Esophagus squamous epithelium (tissue), 5 donors: ENCODE measurements at regions not wholly inside any gene's neighbourhood (a gene's known extent, or its start where the extent isn't known, plus 50 kb on each side); places are given as distances from the start of the nearest gene placed in this dataset.
"Not testable (repeated sequence)": the region's sequence is repeated elsewhere in the genome, so short reads cannot be mapped to it uniquely, and the experiment has no call there.

Source experiments
- DNase-seq: peaks from one replicate; lab custom pipeline; 2025; lab: John Stamatoyannopoulos, UW
- H3K27ac ChIP-seq, 4 donors: fragments of 200-600 bp; sonication (generic); one replicate each; pipeline ENCODE4 v1.5.1; 2016 to 2019; ENCODE audit warnings: mild to moderate bottlenecking in 1 of 4
- H3K27me3 ChIP-seq, 4 donors: fragments of 200-600 bp; sonication (generic); 1 replicate in 3 of 4; 2 replicates in 1 of 4; pipeline versions ENCODE4 v1.5.1 to v1.6.0; 2017 to 2021; ENCODE audit warnings: antibody characterized with exemption in 1 of 4
- H3K36me3 ChIP-seq, 3 donors: fragments of 200-600 bp; sonication (generic); one replicate each; pipeline ENCODE4 v1.5.1; 2016 to 2019
- H3K4me1 ChIP-seq, 3 donors: fragments of 200-600 bp; sonication (generic); one replicate each; pipeline ENCODE4 v1.5.1; 2017 to 2019
- H3K4me3 ChIP-seq, 4 donors: fragments of 200-600 bp; sonication (generic); 1 replicate in 3 of 4; 2 replicates in 1 of 4; pipeline ENCODE4 v1.5.1; 2016 to 2019; ENCODE audit warnings: mild to moderate bottlenecking in 2 of 4, moderate library complexity in 1 of 4
- H3K9me3 ChIP-seq, 3 donors: fragments of 200-600 bp; sonication (generic); one replicate each; pipeline ENCODE4 v1.5.1; 2016 to 2019
- POLR2A ChIP-seq, 4 donors: fragments of 450-650 bp; IDR thresholded peaks; one replicate each; pipeline ENCODE4 v1.6.1; 2017; ENCODE audit warnings: antibody characterized with exemption in 4 of 4, mild to moderate bottlenecking in 4 of 4, moderate library complexity in 3 of 4
- WGBS, 2 donors: methylation state at CpG; one replicate each; pipeline ENCODE4 v1.1.5; 2018; 5-methylcytosine and 5-hydroxymethylcytosine counted together
- intact Hi-C: fragments of 100-400 bp; cut with DNase I; formaldehyde crosslinking; loops from one replicate; pipeline ENCODE4 v1.15.0; 2022
- TF ChIP-seq, protein P1 (sequence below), 6 experiments: fragments of 450-650 bp in 4 of 6; fragments of 200-600 bp in 2 of 6; sonication (generic) in 2 of 6; IDR thresholded peaks; one replicate each; pipeline ENCODE4 v1.5.1; 2016 to 2019; ENCODE audit warnings: antibody characterized with exemption in 6 of 6, mild to moderate bottlenecking in 4 of 6, moderate library complexity in 4 of 6
- donor health status: DM: yes; HTN: yes; CAD: no.

DNA sequence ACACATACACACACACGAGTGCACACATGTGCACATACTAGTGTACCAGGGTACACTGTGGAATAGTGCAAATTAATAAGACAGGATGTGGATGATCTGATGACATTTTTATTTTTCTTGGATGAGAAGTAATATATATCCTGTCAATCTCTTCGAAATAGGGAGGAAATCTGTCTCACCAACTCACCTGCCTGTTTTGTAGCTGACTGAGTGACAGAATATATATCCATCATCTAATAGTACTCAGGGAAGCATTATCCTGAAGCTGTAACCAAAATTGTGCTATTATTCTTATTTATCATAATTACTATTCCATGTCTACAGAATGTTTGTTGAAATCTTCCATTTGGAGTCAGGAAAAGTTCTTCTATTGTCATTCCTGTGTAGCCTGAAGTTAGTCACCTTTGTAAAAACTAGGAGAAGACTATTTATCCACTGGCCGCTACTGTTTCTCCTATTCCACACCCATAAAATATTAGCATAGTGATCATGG lies 888.0 kb downstream of the TRAM1L1 start:
- intact Hi-C loops: no loop called here
- whole genome bisulfite sequencing, 2 donors: 62 to 67% methylated on average over 3 of the region's 3 CpGs

DNA sequence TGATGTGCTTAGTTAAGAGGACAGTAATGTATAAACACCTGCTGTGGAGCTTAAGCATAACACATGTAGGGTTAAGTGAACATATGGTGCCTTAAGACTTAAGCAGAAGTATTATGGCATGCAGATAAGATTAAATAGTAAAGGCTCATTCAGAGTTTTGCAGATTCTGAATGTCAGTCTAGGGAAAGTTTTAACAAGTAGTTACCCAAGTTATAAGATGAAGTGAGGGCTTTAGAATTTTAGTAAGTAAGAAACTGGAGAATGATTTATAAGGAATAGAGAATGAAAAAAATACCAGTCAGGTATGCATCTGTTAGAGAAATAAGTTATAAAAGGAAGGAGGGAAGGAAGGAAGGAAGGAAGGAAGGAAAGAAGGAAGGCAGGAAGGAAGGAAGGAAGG lies 902.1 kb downstream of the TRAM1L1 start:
- Histone ChIP-seq H3K9me3 (no peaks in the 10 kb centered on the region), H3K27me3 (no peaks in the 10 kb centered on the region), H3K27ac (no peak overlapping the region), H3K4me3 (no peak overlapping the region), H3K36me3 (no peaks in the 10 kb centered on the region), H3K4me1 (no peaks in the 10 kb centered on the region)
- DNase-seq: no peak
- intact Hi-C loops: no loop called here
- TF ChIP-seq, protein P1, sequence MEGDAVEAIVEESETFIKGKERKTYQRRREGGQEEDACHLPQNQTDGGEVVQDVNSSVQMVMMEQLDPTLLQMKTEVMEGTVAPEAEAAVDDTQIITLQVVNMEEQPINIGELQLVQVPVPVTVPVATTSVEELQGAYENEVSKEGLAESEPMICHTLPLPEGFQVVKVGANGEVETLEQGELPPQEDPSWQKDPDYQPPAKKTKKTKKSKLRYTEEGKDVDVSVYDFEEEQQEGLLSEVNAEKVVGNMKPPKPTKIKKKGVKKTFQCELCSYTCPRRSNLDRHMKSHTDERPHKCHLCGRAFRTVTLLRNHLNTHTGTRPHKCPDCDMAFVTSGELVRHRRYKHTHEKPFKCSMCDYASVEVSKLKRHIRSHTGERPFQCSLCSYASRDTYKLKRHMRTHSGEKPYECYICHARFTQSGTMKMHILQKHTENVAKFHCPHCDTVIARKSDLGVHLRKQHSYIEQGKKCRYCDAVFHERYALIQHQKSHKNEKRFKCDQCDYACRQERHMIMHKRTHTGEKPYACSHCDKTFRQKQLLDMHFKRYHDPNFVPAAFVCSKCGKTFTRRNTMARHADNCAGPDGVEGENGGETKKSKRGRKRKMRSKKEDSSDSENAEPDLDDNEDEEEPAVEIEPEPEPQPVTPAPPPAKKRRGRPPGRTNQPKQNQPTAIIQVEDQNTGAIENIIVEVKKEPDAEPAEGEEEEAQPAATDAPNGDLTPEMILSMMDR (IDR thresholded peaks at IDR 0.05): no peak
- TF ChIP-seq POLR2A (IDR thresholded peaks at IDR 0.05): no peak

More for the DNA sequence above, 888.0 kb downstream of the TRAM1L1 start:
- Histone ChIP-seq H3K27me3 (no peaks in the 10 kb centered on the region), H3K27ac (no peak overlapping the region), H3K36me3 (no peaks in the 10 kb centered on the region), H3K4me1 (no peaks in the 10 kb centered on the region), H3K9me3 (no peaks in the 10 kb centered on the region), H3K4me3 (no peak overlapping the region)
- no peak for DNase-seq
- TF ChIP-seq, protein P1 (IDR thresholded peaks at IDR 0.05): no peak
- TF ChIP-seq POLR2A (IDR thresholded peaks at IDR 0.05): no peak

DNA sequence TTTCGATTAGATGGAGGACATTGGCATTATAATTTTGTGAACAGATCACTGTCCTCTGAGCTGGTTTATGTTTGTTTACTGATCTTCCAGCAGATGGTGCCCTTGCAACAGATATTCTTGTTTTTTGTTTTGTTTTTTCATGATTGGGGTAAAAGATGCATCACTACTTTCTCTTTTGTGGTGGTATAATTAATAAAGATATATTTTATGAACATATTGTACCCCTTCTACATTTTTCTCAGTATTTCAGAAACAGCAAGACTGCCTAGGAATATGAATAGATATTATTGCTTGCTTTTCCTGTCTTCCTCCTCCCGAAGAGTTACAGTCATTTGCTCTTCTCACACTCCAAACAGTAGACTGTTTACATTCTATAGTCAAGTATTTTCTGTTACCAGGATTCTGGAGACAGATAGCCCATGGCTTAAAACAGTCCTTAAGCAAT lies 905.2 kb downstream of the TRAM1L1 start:
- Histone ChIP-seq H3K9me3 (no peaks in the 10 kb centered on the region), H3K4me1 (no peaks in the 10 kb centered on the region), H3K27me3 (no peaks in the 10 kb centered on the region), H3K4me3 (no peak overlapping the region), H3K36me3 (no peaks in the 10 kb centered on the region), H3K27ac (no peak overlapping the region)
- WGBS, 2 donors: 7 to 14% methylated on average over 2 of the region's 2 CpGs
- intact Hi-C loops: no loop called here
- DNase-seq: no peak
- TF ChIP-seq POLR2A (IDR thresholded peaks at IDR 0.05): no peak
- TF ChIP-seq, protein P1 (IDR thresholded peaks at IDR 0.05): peak in 2 of 6 experiments; percentile 7 to 32

DNA sequence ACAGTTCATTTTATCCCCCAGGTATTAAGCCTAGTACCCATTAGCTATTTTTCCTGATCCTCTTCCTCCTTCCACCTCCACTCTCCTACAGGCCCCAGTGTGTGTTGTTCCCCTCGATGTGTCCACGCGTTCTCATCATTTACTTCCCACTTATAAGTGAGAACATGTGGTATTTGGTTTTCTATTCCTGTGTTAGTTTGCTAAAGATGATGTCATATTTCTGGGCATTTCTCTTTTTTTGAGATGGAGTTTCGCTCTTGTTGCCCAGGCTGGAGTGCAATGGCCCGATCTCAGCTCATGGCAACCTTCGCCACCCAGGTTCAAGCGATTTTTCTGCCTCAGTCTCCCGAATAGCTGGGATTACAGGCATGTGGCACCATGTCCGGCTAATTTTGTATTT lies 934.0 kb downstream of the TRAM1L1 start:
- H3K27me3 ChIP-seq, H3K9me3 ChIP-seq, H3K4me1 ChIP-seq, DNase-seq, H3K36me3 ChIP-seq, H3K27ac ChIP-seq, intact Hi-C loops, H3K4me3 ChIP-seq: not testable (repeated sequence)
- WGBS, 2 donors: 88 to 89% methylated on average over 9 of the region's 9 CpGs

DNA sequence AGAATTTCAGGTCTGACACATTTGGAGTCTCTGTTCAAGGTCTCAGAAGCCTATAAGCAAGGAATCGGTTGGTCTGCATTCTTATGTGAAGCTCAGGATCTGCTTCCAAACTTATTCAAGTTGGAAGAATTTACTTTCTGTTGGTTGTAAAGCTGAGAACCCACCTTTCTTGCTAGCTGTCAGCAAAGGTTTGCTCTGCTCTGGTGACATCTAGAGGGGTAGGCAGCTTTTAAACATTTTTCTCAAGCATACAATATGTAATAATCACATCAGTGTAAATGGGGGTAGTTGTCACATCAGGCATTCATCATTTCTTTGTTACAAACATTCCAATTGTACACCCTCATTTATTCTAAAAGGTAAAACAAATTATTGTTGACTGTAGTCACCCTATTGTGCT lies 935.2 kb downstream of the TRAM1L1 start:
- H3K27me3 ChIP-seq: no peaks in the 10 kb centered on the region
- H3K4me3 ChIP-seq: no peak overlapping the region
- TF ChIP-seq POLR2A (IDR thresholded peaks at IDR 0.05): no peak
- TF ChIP-seq, protein P1 (IDR thresholded peaks at IDR 0.05): no peak
- WGBS, 2 donors: 73 to 82% methylated on average over 1 of the region's 1 CpG
- H3K27ac ChIP-seq: no peak overlapping the region
- no peaks in the 10 kb centered on the region for H3K36me3 ChIP-seq
- intact Hi-C loops: no loop called here
- DNase-seq: no peak
- H3K9me3 ChIP-seq: no peaks in the 10 kb centered on the region
- H3K4me1 ChIP-seq: no peaks in the 10 kb centered on the region

DNA sequence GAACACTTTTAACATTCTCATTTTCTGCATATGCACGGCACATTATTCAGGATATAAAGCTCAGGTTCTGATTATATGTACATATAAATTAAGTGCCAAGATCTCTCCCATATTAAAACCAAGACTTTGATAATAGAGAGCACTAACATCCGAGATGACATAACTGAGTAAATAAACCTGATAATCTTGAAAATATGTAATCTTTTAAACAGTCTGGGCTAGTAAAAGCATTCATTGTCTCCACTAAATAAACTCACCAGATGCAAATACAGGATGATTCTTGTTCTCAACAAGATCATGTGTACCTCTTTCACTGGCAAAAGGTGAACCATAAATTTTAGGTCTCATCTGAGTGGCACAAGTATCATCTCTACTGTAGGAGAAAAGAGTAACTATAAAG lies 942.2 kb downstream of the TRAM1L1 start:
- 43 to 44% methylated on average over 2 of the region's 2 CpGs for WGBS, 2 donors
- Histone ChIP-seq H3K4me3 (no peak overlapping the region), H3K4me1 (no peaks in the 10 kb centered on the region), H3K9me3 (no peaks in the 10 kb centered on the region), H3K36me3 (no peaks in the 10 kb centered on the region), H3K27me3 (no peaks in the 10 kb centered on the region), H3K27ac (no peak overlapping the region)
- intact Hi-C loops: no loop called here
- no peak for DNase-seq
- TF ChIP-seq, protein P1 (IDR thresholded peaks at IDR 0.05): no peak
- TF ChIP-seq POLR2A (IDR thresholded peaks at IDR 0.05): no peak
